GM23338 (cell line): ENCODE measurements at regions not wholly inside any gene's neighbourhood (a gene's known extent, or its start where the extent isn't known, plus 50 kb on each side); places are given as distances from the start of the nearest gene placed in this dataset.

Experiments
- ATAC-seq: fragments of 200-7000 bp; cut with Tn5 transposase; 3 replicates; pipeline ENCODE4 v1.9.1; 2020
- DNase-seq: peaks from one replicate; pipeline ENCODE4 v3.0.0-alpha.2; 2015; ENCODE audit warnings: low spot score
- H2AFZ ChIP-seq: fragments of 200-600 bp; sonication (generic); 2 replicates; pipeline ENCODE4 v1.8.0; 2016; ENCODE audit warnings: antibody characterized with exemption, mild to moderate bottlenecking, moderate library complexity
- H3F3A ChIP-seq: fragments of 200-600 bp; sonication (generic); replicated peaks from 2 replicates; pipeline ENCODE4 v1.8.0; 2017; ENCODE audit warnings: antibody characterized with exemption, mixed run types, low read depth
- H3K27ac ChIP-seq: fragments of 200-600 bp; sonication (generic); 2 replicates; pipeline ENCODE4 v1.6.1; 2016; ENCODE audit warnings: low read depth
- H3K27me3 ChIP-seq: fragments of 200-600 bp; sonication (generic); 2 replicates; pipeline ENCODE4 v1.8.0; 2016; ENCODE audit warnings: mild to moderate bottlenecking, mixed run types, moderate library complexity; ENCODE audit not compliant: insufficient read depth
- H3K36me3 ChIP-seq: fragments of 200-600 bp; sonication (generic); 2 replicates; pipeline ENCODE4 v1.8.0; 2016; ENCODE audit warnings: mild to moderate bottlenecking; ENCODE audit not compliant: insufficient read depth
- H3K4me1 ChIP-seq: fragments of 200-600 bp; sonication (generic); 2 replicates; pipeline ENCODE4 v1.8.0; 2016; ENCODE audit warnings: mild to moderate bottlenecking, moderate library complexity; ENCODE audit not compliant: insufficient read depth
- H3K4me2 ChIP-seq: fragments of 200-600 bp; sonication (generic); 2 replicates; pipeline ENCODE4 v1.7.1; 2017; ENCODE audit warnings: mixed run types
- H3K4me3 ChIP-seq: fragments of 200-600 bp; sonication (generic); 2 replicates; pipeline ENCODE4 v1.6.1; 2016; ENCODE audit warnings: mixed run types
- H3K79me2 ChIP-seq: fragments of 200-600 bp; sonication (generic); replicated peaks from 2 replicates; pipeline ENCODE4 v1.8.0; 2017; ENCODE audit warnings: mild to moderate bottlenecking; ENCODE audit not compliant: insufficient read depth
- H3K9me2 ChIP-seq: fragments of 200-600 bp; sonication (generic); 2 replicates; pipeline ENCODE4 v1.8.0; 2017; ENCODE audit not compliant: insufficient read depth
- H4K20me1 ChIP-seq: fragments of 200-600 bp; sonication (generic); replicated peaks from 2 replicates; pipeline ENCODE4 v1.8.0; 2017; ENCODE audit warnings: mild to moderate bottlenecking; ENCODE audit not compliant: insufficient read depth
- H3K27ac Mint-ChIP-seq: 2 replicates; pipeline ENCODE4 v1.8.0; 2020; ENCODE audit warnings: inconsistent platforms, mild to moderate bottlenecking, moderate library complexity, mixed read lengths
- H3K27me3 Mint-ChIP-seq: 3 replicates; pipeline ENCODE4 v1.8.0; 2022; ENCODE audit warnings: low read depth, mild to moderate bottlenecking, moderate library complexity, mixed read lengths, inconsistent platforms; ENCODE audit not compliant: insufficient read depth, poor library complexity
- H3K36me3 Mint-ChIP-seq: 3 replicates; pipeline ENCODE4 v1.8.0; 2021; ENCODE audit warnings: low read depth, mild to moderate bottlenecking, inconsistent platforms, moderate library complexity, mixed read lengths
- H3K4me1 Mint-ChIP-seq: 3 replicates; pipeline ENCODE4 v1.8.0; 2020; ENCODE audit warnings: mild to moderate bottlenecking, inconsistent platforms, mixed read lengths
- H3K4me3 Mint-ChIP-seq: 3 replicates; pipeline ENCODE4 v1.8.0; 2021; ENCODE audit warnings: moderate library complexity, mild to moderate bottlenecking, inconsistent platforms, mixed read lengths
- H3K9me3 Mint-ChIP-seq: 3 replicates; pipeline ENCODE4 v1.8.0; 2020; ENCODE audit warnings: moderate library complexity, mild to moderate bottlenecking, inconsistent platforms, mixed read lengths
- CREB1 ChIP-seq: fragments of 250-450 bp; sonication (Bioruptor Pico); IDR thresholded peaks from 2 replicates; pipeline ENCODE4 v1.5.0; 2020; ENCODE audit warnings: low read depth, mild to moderate bottlenecking, moderate library complexity
- EZH2 ChIP-seq: fragments of 200-600 bp; sonication (generic); IDR thresholded peaks from one replicate; pipeline ENCODE4 v1.8.0; 2017; ENCODE audit warnings: antibody characterized with exemption, mild to moderate bottlenecking, low read depth; ENCODE audit not compliant: unreplicated experiment
- EZH2phosphoT487 ChIP-seq: fragments of 200-600 bp; sonication (generic); IDR thresholded peaks from one replicate; pipeline ENCODE4 v1.8.1; 2018; ENCODE audit warnings: antibody characterized with exemption; ENCODE audit not compliant: unreplicated experiment
- JUNB ChIP-seq: IDR thresholded peaks from one replicate; pipeline ENCODE4 v1.6.1; 2016; ENCODE audit warnings: antibody characterized with exemption; ENCODE audit not compliant: unreplicated experiment
- NANOG ChIP-seq: IDR thresholded peaks from 2 replicates; pipeline ENCODE4 v1.6.1; 2016; ENCODE audit warnings: antibody characterized with exemption, borderline replicate concordance
- POLR2AphosphoS5 ChIP-seq: IDR thresholded peaks from 2 replicates; pipeline ENCODE4 v1.6.1; 2016; ENCODE audit warnings: antibody characterized with exemption, low read depth
- REST ChIP-seq: IDR thresholded peaks from one replicate; pipeline ENCODE4 v1.6.1; 2018; ENCODE audit warnings: antibody characterized with exemption; ENCODE audit not compliant: unreplicated experiment
- STAT1 ChIP-seq: IDR thresholded peaks from one replicate; pipeline ENCODE4 v1.6.1; 2016; ENCODE audit warnings: antibody characterized with exemption; ENCODE audit not compliant: unreplicated experiment
- ZNF114 ChIP-seq: fragments of 250-450 bp; sonication (Bioruptor Pico); IDR thresholded peaks from 2 replicates; pipeline ENCODE4 v1.5.0; 2020; ENCODE audit warnings: mild to moderate bottlenecking, moderate library complexity
- ZNF331 ChIP-seq: fragments of 250-450 bp; sonication (Bioruptor Pico); IDR thresholded peaks from 2 replicates; pipeline ENCODE4 v1.5.0; 2020; ENCODE audit warnings: low read depth, mild to moderate bottlenecking, moderate library complexity
- TF ChIP-seq, protein P1 (sequence below): fragments of 250-450 bp; sonication (Bioruptor Pico); IDR thresholded peaks from 2 replicates; pipeline ENCODE4 v1.5.0; 2020; ENCODE audit warnings: mild to moderate bottlenecking, moderate library complexity
- TF ChIP-seq, protein P2 (sequence below): IDR thresholded peaks from 2 replicates; pipeline ENCODE4 v1.6.1; 2016; ENCODE audit warnings: antibody characterized with exemption
- TF ChIP-seq, protein P3 (sequence below), 2 experiments: fragments of 200-600 bp in 1 of 2; sonication (generic) in 1 of 2; conservative IDR thresholded peaks; 2 replicates each; pipeline versions ENCODE4 v1.5.1 to v1.6.1; 2016 to 2017; ENCODE audit warnings: antibody characterized with exemption in 2 of 2, low read depth in 2 of 2, mild to moderate bottlenecking in 2 of 2, moderate library complexity in 1 of 2

GRCh38 chr3:18669374-18669773, 244.2 kb upstream of the SATB1 start:
- DNase-seq (no peak), ATAC-seq (no peak)
- TF ChIP-seq JUNB (no peak), STAT1 (no peak), POLR2AphosphoS5 (no peak), ZNF114 (CRISPR knock-in tag) (no peak), ZNF331 (CRISPR knock-in tag) (no peak), EZH2 (no peak), NANOG (no peak), CREB1 (CRISPR knock-in tag) (no peak), REST (no peak), EZH2phosphoT487 (no peak)
- TF ChIP-seq, protein P1, sequence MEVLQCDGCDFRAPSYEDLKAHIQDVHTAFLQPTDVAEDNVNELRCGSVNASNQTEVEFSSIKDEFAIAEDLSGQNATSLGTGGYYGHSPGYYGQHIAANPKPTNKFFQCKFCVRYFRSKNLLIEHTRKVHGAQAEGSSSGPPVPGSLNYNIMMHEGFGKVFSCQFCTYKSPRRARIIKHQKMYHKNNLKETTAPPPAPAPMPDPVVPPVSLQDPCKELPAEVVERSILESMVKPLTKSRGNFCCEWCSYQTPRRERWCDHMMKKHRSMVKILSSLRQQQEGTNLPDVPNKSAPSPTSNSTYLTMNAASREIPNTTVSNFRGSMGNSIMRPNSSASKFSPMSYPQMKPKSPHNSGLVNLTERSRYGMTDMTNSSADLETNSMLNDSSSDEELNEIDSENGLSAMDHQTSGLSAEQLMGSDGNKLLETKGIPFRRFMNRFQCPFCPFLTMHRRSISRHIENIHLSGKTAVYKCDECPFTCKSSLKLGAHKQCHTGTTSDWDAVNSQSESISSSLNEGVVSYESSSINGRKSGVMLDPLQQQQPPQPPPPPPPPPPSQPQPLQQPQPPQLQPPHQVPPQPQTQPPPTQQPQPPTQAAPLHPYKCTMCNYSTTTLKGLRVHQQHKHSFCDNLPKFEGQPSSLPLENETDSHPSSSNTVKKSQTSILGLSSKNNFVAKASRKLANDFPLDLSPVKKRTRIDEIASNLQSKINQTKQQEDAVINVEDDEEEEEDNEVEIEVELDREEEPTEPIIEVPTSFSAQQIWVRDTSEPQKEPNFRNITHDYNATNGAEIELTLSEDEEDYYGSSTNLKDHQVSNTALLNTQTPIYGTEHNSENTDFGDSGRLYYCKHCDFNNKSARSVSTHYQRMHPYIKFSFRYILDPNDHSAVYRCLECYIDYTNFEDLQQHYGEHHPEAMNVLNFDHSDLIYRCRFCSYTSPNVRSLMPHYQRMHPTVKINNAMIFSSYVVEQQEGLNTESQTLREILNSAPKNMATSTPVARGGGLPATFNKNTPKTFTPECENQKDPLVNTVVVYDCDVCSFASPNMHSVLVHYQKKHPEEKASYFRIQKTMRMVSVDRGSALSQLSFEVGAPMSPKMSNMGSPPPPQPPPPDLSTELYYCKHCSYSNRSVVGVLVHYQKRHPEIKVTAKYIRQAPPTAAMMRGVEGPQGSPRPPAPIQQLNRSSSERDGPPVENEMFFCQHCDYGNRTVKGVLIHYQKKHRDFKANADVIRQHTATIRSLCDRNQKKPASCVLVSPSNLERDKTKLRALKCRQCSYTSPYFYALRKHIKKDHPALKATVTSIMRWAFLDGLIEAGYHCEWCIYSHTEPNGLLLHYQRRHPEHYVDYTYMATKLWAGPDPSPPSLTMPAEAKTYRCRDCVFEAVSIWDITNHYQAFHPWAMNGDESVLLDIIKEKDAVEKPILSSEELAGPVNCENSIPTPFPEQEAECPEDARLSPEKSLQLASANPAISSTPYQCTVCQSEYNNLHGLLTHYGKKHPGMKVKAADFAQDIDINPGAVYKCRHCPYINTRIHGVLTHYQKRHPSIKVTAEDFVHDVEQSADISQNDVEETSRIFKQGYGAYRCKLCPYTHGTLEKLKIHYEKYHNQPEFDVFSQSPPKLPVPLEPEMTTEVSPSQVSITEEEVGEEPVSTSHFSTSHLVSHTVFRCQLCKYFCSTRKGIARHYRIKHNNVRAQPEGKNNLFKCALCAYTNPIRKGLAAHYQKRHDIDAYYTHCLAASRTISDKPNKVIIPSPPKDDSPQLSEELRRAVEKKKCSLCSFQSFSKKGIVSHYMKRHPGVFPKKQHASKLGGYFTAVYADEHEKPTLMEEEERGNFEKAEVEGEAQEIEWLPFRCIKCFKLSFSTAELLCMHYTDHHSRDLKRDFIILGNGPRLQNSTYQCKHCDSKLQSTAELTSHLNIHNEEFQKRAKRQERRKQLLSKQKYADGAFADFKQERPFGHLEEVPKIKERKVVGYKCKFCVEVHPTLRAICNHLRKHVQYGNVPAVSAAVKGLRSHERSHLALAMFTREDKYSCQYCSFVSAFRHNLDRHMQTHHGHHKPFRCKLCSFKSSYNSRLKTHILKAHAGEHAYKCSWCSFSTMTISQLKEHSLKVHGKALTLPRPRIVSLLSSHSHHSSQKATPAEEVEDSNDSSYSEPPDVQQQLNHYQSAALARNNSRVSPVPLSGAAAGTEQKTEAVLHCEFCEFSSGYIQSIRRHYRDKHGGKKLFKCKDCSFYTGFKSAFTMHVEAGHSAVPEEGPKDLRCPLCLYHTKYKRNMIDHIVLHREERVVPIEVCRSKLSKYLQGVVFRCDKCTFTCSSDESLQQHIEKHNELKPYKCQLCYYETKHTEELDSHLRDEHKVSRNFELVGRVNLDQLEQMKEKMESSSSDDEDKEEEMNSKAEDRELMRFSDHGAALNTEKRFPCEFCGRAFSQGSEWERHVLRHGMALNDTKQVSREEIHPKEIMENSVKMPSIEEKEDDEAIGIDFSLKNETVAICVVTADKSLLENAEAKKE (CRISPR knock-in tag), result no peak
- TF ChIP-seq, protein P2, sequence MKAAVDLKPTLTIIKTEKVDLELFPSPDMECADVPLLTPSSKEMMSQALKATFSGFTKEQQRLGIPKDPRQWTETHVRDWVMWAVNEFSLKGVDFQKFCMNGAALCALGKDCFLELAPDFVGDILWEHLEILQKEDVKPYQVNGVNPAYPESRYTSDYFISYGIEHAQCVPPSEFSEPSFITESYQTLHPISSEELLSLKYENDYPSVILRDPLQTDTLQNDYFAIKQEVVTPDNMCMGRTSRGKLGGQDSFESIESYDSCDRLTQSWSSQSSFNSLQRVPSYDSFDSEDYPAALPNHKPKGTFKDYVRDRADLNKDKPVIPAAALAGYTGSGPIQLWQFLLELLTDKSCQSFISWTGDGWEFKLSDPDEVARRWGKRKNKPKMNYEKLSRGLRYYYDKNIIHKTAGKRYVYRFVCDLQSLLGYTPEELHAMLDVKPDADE, result no peak
- TF ChIP-seq, protein P3, sequence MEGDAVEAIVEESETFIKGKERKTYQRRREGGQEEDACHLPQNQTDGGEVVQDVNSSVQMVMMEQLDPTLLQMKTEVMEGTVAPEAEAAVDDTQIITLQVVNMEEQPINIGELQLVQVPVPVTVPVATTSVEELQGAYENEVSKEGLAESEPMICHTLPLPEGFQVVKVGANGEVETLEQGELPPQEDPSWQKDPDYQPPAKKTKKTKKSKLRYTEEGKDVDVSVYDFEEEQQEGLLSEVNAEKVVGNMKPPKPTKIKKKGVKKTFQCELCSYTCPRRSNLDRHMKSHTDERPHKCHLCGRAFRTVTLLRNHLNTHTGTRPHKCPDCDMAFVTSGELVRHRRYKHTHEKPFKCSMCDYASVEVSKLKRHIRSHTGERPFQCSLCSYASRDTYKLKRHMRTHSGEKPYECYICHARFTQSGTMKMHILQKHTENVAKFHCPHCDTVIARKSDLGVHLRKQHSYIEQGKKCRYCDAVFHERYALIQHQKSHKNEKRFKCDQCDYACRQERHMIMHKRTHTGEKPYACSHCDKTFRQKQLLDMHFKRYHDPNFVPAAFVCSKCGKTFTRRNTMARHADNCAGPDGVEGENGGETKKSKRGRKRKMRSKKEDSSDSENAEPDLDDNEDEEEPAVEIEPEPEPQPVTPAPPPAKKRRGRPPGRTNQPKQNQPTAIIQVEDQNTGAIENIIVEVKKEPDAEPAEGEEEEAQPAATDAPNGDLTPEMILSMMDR (conservative IDR thresholded peaks at IDR 0.05; ENCODE audit: low read depth in 2 of 2), result no peak
- Histone ChIP-seq H3K27ac (no peak overlapping the region), H3K4me2 (no peak overlapping the region), H3K79me2 (no peaks in the 10 kb centered on the region), H4K20me1 (no peaks in the 10 kb centered on the region), H3K4me3 (no peak overlapping the region), H3K27me3 (no peaks in the 10 kb centered on the region), H2AFZ (no peak overlapping the region), H3K9me2 (peaks cover 3% of the 10 kb centered on the region; the same call in 1 of the 2 replicates), H3K4me1 (0 out of 2 replicates have a peak, but pooled peaks cover 6% of the 10 kb centered on the region), H3K36me3 (no peaks in the 10 kb centered on the region), H3F3A (no peaks in the 10 kb centered on the region)
- Mint-ChIP-seq H3K4me3 (no peak overlapping the region), H3K27ac (no peak overlapping the region), H3K27me3 (no peaks in the 10 kb centered on the region), H3K4me1 (peaks cover 6% of the 10 kb centered on the region; the same call in 2 of the 3 replicates), H3K9me3 (no peaks in the 10 kb centered on the region; the same call in 2 of the 3 replicates), H3K36me3 (no peaks in the 10 kb centered on the region)
